HG02870 (cell line): ENCODE measurements at regions not wholly inside any gene's neighbourhood (a gene's known extent, or its start where the extent isn't known, plus 50 kb on each side); places are given as distances from the start of the nearest gene placed in this dataset.

ENCODE experiments used
- ATAC-seq: cut with Tn5 transposase; IDR thresholded peaks from one replicate; pipeline ENCODE4 v1.9.1; 2021; ENCODE audit warnings: mild to moderate bottlenecking, moderate library complexity; ENCODE audit not compliant: unreplicated experiment

GRCh38 chr2:139850254-139850890 is 1070.2 kb upstream of the NXPH2 start:
- ATAC-seq, result no peak

- ATAC-seq, result no peak
These were observed 1056.6 kb upstream of the NXPH2 start for GRCh38 chr2:139836769-139837168.

- no peak for ATAC-seq
These were observed 1054.9 kb upstream of the NXPH2 start for GRCh38 chr2:139835101-139835500.

- no peak for ATAC-seq
These were observed 1047.8 kb upstream of the NXPH2 start for GRCh38 chr2:139828011-139828410.

- no peak for ATAC-seq
These were observed 1045.5 kb upstream of the NXPH2 start for GRCh38 chr2:139825726-139826125.

GRCh38 chr2:139819273-139819796 is 1039.1 kb upstream of the NXPH2 start:
- no peak for ATAC-seq

GRCh38 chr2:139814458-139814857 is 1034.3 kb upstream of the NXPH2 start:
- no peak for ATAC-seq

- ATAC-seq, result no peak
These were observed 1033.2 kb upstream of the NXPH2 start for GRCh38 chr2:139813340-139813739.

GRCh38 chr2:139805441-139805840 is 1025.3 kb upstream of the NXPH2 start:
- no peak for ATAC-seq

- no peak for ATAC-seq
These were observed 1018.2 kb upstream of the NXPH2 start for GRCh38 chr2:139798391-139798790.

- ATAC-seq, result no peak
These were observed 1010.9 kb upstream of the NXPH2 start for GRCh38 chr2:139790807-139791752.

- no peak for ATAC-seq
These were observed 1009.9 kb upstream of the NXPH2 start for GRCh38 chr2:139790136-139790535.

- ATAC-seq, result no peak
These were observed 998.5 kb upstream of the NXPH2 start for GRCh38 chr2:139778732-139779131.

- ATAC-seq, result no peak
These were observed 993.6 kb upstream of the NXPH2 start for GRCh38 chr2:139773720-139774277.

GRCh38 chr2:139769633-139770032 is 989.4 kb upstream of the NXPH2 start:
- no peak for ATAC-seq

- ATAC-seq, result no peak
These were observed 983.5 kb upstream of the NXPH2 start for GRCh38 chr2:139763705-139764104.

GRCh38 chr2:139759000-139759505 is 978.9 kb upstream of the NXPH2 start:
- ATAC-seq, result no peak

GRCh38 chr2:139746901-139747300 is 966.7 kb upstream of the NXPH2 start:
- no peak for ATAC-seq

- no peak for ATAC-seq
These were observed 964.1 kb upstream of the NXPH2 start for GRCh38 chr2:139744273-139744672.

- ATAC-seq, result no peak
These were observed 962.3 kb upstream of the NXPH2 start for GRCh38 chr2:139742216-139743172.
